Panc1 (cell line): ENCODE measurements at regions not wholly inside any gene's neighbourhood (a gene's known extent, or its start where the extent isn't known, plus 50 kb on each side); places are given as distances from the start of the nearest gene placed in this dataset.

Experiments used
- ATAC-seq: fragments of 200-7000 bp; cut with Tn5 transposase; 2 replicates; pipeline ENCODE4 v1.9.1; 2020; ENCODE audit warnings: mild to moderate bottlenecking, moderate library complexity
- BruUV-seq: library from RNA; stranded (reverse); fragments of 400-500 nt; replicated peaks from 2 replicates; lab custom pipeline; 2021; lab: Mats Ljungman, UMichigan
- CTCF ChIA-PET: fragments of 300-600 bp; sonication (Branson Sonifier 250); formaldehyde crosslinking; loops from one replicate; lab custom pipeline; 2022; ENCODE audit warnings: antibody characterized with exemption; lab: Charles Lee
- POLR2A ChIA-PET: fragments of 300-600 bp; sonication (Branson Sonifier 250); formaldehyde crosslinking; loops from one replicate; lab custom pipeline; 2022; ENCODE audit warnings: antibody characterized with exemption; lab: Charles Lee
- DNase-seq: peaks from one replicate; pipeline ENCODE4 v3.0.0-alpha.2; 2010; ENCODE audit warnings: low read depth, low spot score
- H3K27ac ChIP-seq: 2 replicates; pipeline ENCODE4 v1.5.1; 2011; ENCODE audit warnings: mild to moderate bottlenecking, low read length, inconsistent platforms
- H3K27me3 ChIP-seq: fragments of 200-500 bp; sonication (Bioruptor generic); 2 replicates; pipeline ENCODE4 v1.6.0; 2014; ENCODE audit warnings: low read length, inconsistent platforms; ENCODE audit not compliant: control insufficient read depth, insufficient read depth
- H3K36me3 ChIP-seq: fragments of 200-500 bp; sonication (Bioruptor generic); 2 replicates; pipeline ENCODE4 v1.5.1; 2014; ENCODE audit warnings: inconsistent platforms, mild to moderate bottlenecking, low read length, moderate library complexity; ENCODE audit not compliant: control insufficient read depth, insufficient read depth
- H3K4me1 ChIP-seq: 2 replicates; pipeline ENCODE4 v1.5.1; 2011; ENCODE audit warnings: inconsistent platforms, mild to moderate bottlenecking, low read length, moderate library complexity; ENCODE audit not compliant: control insufficient read depth, insufficient read depth
- H3K4me3 ChIP-seq, 2 experiments: 2 replicates each; pipeline ENCODE4 v1.5.1; 2011 to 2012; ENCODE audit warnings: low read depth in 2 of 2, low read length in 2 of 2, mild to moderate bottlenecking in 2 of 2, inconsistent platforms in 1 of 2, moderate library complexity in 1 of 2
- H3K9me3 ChIP-seq: fragments of 200-500 bp; sonication (Bioruptor generic); 2 replicates; pipeline ENCODE4 v1.5.1; 2014; ENCODE audit warnings: low read depth, mild to moderate bottlenecking, inconsistent platforms, low read length, moderate library complexity; ENCODE audit not compliant: control insufficient read depth, insufficient read depth
- CTCF ChIP-seq: fragments of 450-650 bp; IDR thresholded peaks from 2 replicates; pipeline ENCODE4 v1.5.1; 2017; ENCODE audit warnings: mild to moderate bottlenecking
- POLR2AphosphoS5 ChIP-seq: IDR thresholded peaks from 2 replicates; pipeline ENCODE4 v1.6.1; 2012; ENCODE audit warnings: mild to moderate bottlenecking, low read depth, low read length, moderate library complexity
- REST ChIP-seq, 2 experiments: IDR thresholded peaks; 2 replicates each; pipeline ENCODE4 v1.6.1; 2011 to 2012; ENCODE audit warnings: low read depth in 2 of 2, control low read depth in 1 of 2, low read length in 1 of 2, mild to moderate bottlenecking in 1 of 2, moderate library complexity in 1 of 2; ENCODE audit not compliant: insufficient read depth in 1 of 2
- SIN3A ChIP-seq: IDR thresholded peaks from 2 replicates; pipeline ENCODE4 v1.6.1; 2012; ENCODE audit warnings: low read depth, mild to moderate bottlenecking, low read length, moderate library complexity, borderline replicate concordance; ENCODE audit not compliant: insufficient read depth
- TCF7L2 ChIP-seq: IDR thresholded peaks from 2 replicates; pipeline ENCODE4 v1.6.1; 2011; ENCODE audit warnings: mild to moderate bottlenecking, low read depth, low read length, inconsistent platforms
- in situ Hi-C: cut with HindIII; loops from 2 replicates; pipeline ENCODE4 v1.10.0; 2016; ENCODE audit warnings: low sequenced_read_pairs, low pct_unique_long_range_greater_than_20kb
- intact Hi-C: fragments of 100-400 bp; cut with micrococcal nuclease; formaldehyde crosslinking; loops from one replicate; pipeline ENCODE4 v1.10.0; 2022; ENCODE audit not compliant: unreplicated experiment

GRCh38 chr12:127802271-127802670 is 464.7 kb upstream of the TMEM132C start:
- in situ Hi-C loops = no loop called here

GRCh38 chr12:127803545-127803944 is 463.4 kb upstream of the TMEM132C start:
- in situ Hi-C loops = no loop called here
- H3K4me1 ChIP-seq = no peaks in the 10 kb centered on the region
- ATAC-seq = no peak
- no peak overlapping the region for H3K27ac ChIP-seq
- no peak for DNase-seq
- no peaks in the 10 kb centered on the region for H3K27me3 ChIP-seq
- H3K36me3 ChIP-seq = no peaks in the 10 kb centered on the region
- intact Hi-C loops = no loop called here
- H3K9me3 ChIP-seq = no peaks in the 10 kb centered on the region
- no peak for TF ChIP-seq CTCF
- no peak for TF ChIP-seq TCF7L2
- TF ChIP-seq POLR2AphosphoS5 = no peak
- no peak for TF ChIP-seq SIN3A
- TF ChIP-seq REST (IDR thresholded peaks at IDR 0.05; ENCODE audit: insufficient read depth in 1 of 2, low read depth in 2 of 2, low read length in 1 of 2) = no peak
- ChIA-PET CTCF (no interaction called here), POLR2A (no interaction called here)
- H3K4me3 ChIP-seq = no peak overlapping the region
- no TSS peak for BruUV-seq

More at GRCh38 chr12:127802271-127802670, 464.7 kb upstream of the TMEM132C start:
- TF ChIP-seq SIN3A (no peak), REST (IDR thresholded peaks at IDR 0.05; ENCODE audit: insufficient read depth in 1 of 2, low read depth in 2 of 2, low read length in 1 of 2) (no peak), CTCF (no peak), TCF7L2 (no peak), POLR2AphosphoS5 (no peak)
- ATAC-seq (no peak), DNase-seq (no peak)
- no peaks in the 10 kb centered on the region for H3K27me3 ChIP-seq
- H3K36me3 ChIP-seq = no peaks in the 10 kb centered on the region
- no peaks in the 10 kb centered on the region for H3K9me3 ChIP-seq
- H3K4me3 ChIP-seq = no peak overlapping the region
- intact Hi-C loops = no loop called here
- ChIA-PET CTCF (no interaction called here), POLR2A (no interaction called here)
- no TSS peak for BruUV-seq
- H3K27ac ChIP-seq = no peak overlapping the region
- H3K4me1 ChIP-seq = no peaks in the 10 kb centered on the region
